HepG2 (cell line): ENCODE measurements at regions not wholly inside any gene's neighbourhood (a gene's known extent, or its start where the extent isn't known, plus 50 kb on each side); places are given as distances from the start of the nearest gene placed in this dataset.

ENCODE experiments used
- ATAC-seq: fragments of 200-7000 bp; cut with Tn5 transposase; 3 replicates; pipeline ENCODE4 v1.9.1; 2020; ENCODE audit warnings: mild to moderate bottlenecking, moderate library complexity
- BruUV-seq: library from RNA; stranded (reverse); fragments of 400-500 nt; replicated peaks from 2 replicates; lab custom pipeline; 2021; lab: Mats Ljungman, UMichigan
- CTCF ChIA-PET: fragments of 300-600 bp; formaldehyde crosslinking; extraction: SDS; loops from one replicate; lab custom pipeline; 2021; ENCODE audit warnings: low total read pairs, inconsistent platforms, low intra/inter-chr PET ratio; lab: Yijun Ruan, JAX
- POLR2A ChIA-PET: fragments of 350-600 bp; sonication (Branson Sonifier 250); formaldehyde crosslinking; loops from one replicate; lab custom pipeline; 2020; ENCODE audit warnings: antibody characterized with exemption, inconsistent platforms; lab: Yijun Ruan, JAX
- DNase-seq: peaks from one replicate; pipeline ENCODE4 v3.0.0-alpha.2; 2015; ENCODE audit warnings: low spot score
- FAIRE-seq: peaks from 3 replicates; lab custom pipeline; 2011; peaks lifted over from hg19 to GRCh38; lab: Jason Lieb, UNC
- H2AFZ ChIP-seq: one replicate; pipeline ENCODE4 v1.6.1; 2011; ENCODE audit warnings: low read length, inconsistent platforms
- H3K27ac ChIP-seq: fragments of 300-600 bp; 3 replicates; pipeline ENCODE4 v1.8.0; 2011; ENCODE audit warnings: mixed run types, mild to moderate bottlenecking, mixed read lengths, low read length, inconsistent platforms; ENCODE audit not compliant: insufficient read depth; ENCODE audit errors: extremely low read length
- H3K27me3 ChIP-seq, 2 experiments: fragments of 200-600 bp in 1 of 2; 2 replicates in 1 of 2; 3 replicates in 1 of 2; pipeline versions ENCODE4 v1.6.0 to v1.8.0; 2011; ENCODE audit warnings: low read length in 2 of 2, mild to moderate bottlenecking in 2 of 2, moderate library complexity in 2 of 2, inconsistent platforms in 1 of 2; ENCODE audit not compliant: insufficient read depth in 2 of 2, control insufficient read depth in 1 of 2
- H3K36me3 ChIP-seq, 2 experiments: fragments of 200-600 bp in 1 of 2; replicated peaks in 1 of 2; 2 replicates in 1 of 2; 3 replicates in 1 of 2; pipeline versions ENCODE4 v1.5.1 to v1.8.0; 2011; ENCODE audit warnings: low read length in 2 of 2, inconsistent platforms in 1 of 2; ENCODE audit not compliant: insufficient read depth in 2 of 2, control insufficient read depth in 1 of 2
- H3K4me1 ChIP-seq: 2 replicates; pipeline ENCODE4 v1.5.1; 2012; ENCODE audit warnings: low read length, inconsistent platforms; ENCODE audit not compliant: insufficient read depth
- H3K4me2 ChIP-seq: 2 replicates; pipeline ENCODE4 v1.6.0; 2011; ENCODE audit warnings: low read depth, low read length, inconsistent platforms
- H3K4me3 ChIP-seq, 3 experiments: fragments of 200-600 bp in 1 of 3; sonication (generic), shearing (Covaris generic) in 1 of 3; replicated peaks in 1 of 3; 2 replicates each; pipeline ENCODE4 v1.5.1; 2011 to 2016; ENCODE audit warnings: low read length in 3 of 3, inconsistent platforms in 2 of 3, low read depth in 2 of 3, mild to moderate bottlenecking in 2 of 3, control low read depth in 1 of 3, mixed read lengths in 1 of 3; ENCODE audit not compliant: insufficient read depth in 1 of 3
- H3K79me2 ChIP-seq: one replicate; pipeline ENCODE4 v1.6.1; 2011; ENCODE audit warnings: low read length, inconsistent platforms; ENCODE audit not compliant: insufficient read depth
- H3K9ac ChIP-seq: 2 replicates; pipeline ENCODE4 v1.6.0; 2011; ENCODE audit warnings: mild to moderate bottlenecking, low read depth, low read length, inconsistent platforms; ENCODE audit not compliant: insufficient read depth
- H3K9me3 ChIP-seq: 2 replicates; pipeline ENCODE4 v1.5.1; 2012; ENCODE audit warnings: mild to moderate bottlenecking, low read length
- H4K20me1 ChIP-seq: 2 replicates; pipeline ENCODE4 v1.6.0; 2011; ENCODE audit warnings: inconsistent platforms, mild to moderate bottlenecking, low read length, moderate library complexity; ENCODE audit not compliant: insufficient read depth
- LRRFIP1 ChIP-seq: sonication (generic); formaldehyde crosslinking; conservative IDR thresholded peaks from 2 replicates; pipeline ENCODE4 v1.4.0; 2020; ENCODE audit warnings: missing genetic modification reagents
- RERE ChIP-seq: IDR thresholded peaks from 2 replicates; pipeline ENCODE4 v1.6.1; 2016; ENCODE audit warnings: low read depth, missing genetic modification reagents, missing compliant biosample characterization
- ZNF678 ChIP-seq: sonication (generic); formaldehyde crosslinking; IDR thresholded peaks from 2 replicates; pipeline ENCODE4 v1.4.0; 2020; ENCODE audit warnings: mild to moderate bottlenecking, missing genetic modification reagents
- WGBS: methylation state at CpG from one replicate; pipeline ENCODE4 v1.1.6; 2017; ENCODE audit warnings: low lambda C conversion rate; 5-methylcytosine and 5-hydroxymethylcytosine counted together
- in situ Hi-C: cut with HindIII; loops from 2 replicates; pipeline ENCODE4 v1.10.0; 2017; ENCODE audit warnings: low pct_unique_long_range_greater_than_20kb; ENCODE audit not compliant: extremely low pct_ligation_motif_present
- intact Hi-C: fragments of 100-400 bp; cut with micrococcal nuclease; formaldehyde crosslinking; loops from one replicate; pipeline ENCODE4 v1.10.0; 2022; ENCODE audit not compliant: unreplicated experiment

GRCh38 chr16:50960517-50961202 is 190.4 kb downstream of the SALL1 start (continued):
- TF ChIP-seq RERE (CRISPR knock-in tag) = no peak
- TF ChIP-seq, all 625 proteins: peak for 0

GRCh38 chr16:50957056-50957455 is 194.0 kb downstream of the SALL1 start:
- TF ChIP-seq ZNF678 (CRISPR knock-in tag) (no peak), LRRFIP1 (CRISPR knock-in tag) (no peak)
- Histone ChIP-seq H3K27me3 (no peaks in the 10 kb centered on the region; a peak in 1 of 5 replicates), H3K27ac (no peak overlapping the region), H3K4me3 (no peak overlapping the region), H4K20me1 (no peaks in the 10 kb centered on the region), H3K79me2 (no peaks in the 10 kb centered on the region), H3K4me2 (no peak overlapping the region), H3K36me3 (no peaks in the 10 kb centered on the region), H3K9ac (no peak overlapping the region), H2AFZ (no peak overlapping the region), H3K4me1 (no peaks in the 10 kb centered on the region), H3K9me3 (no peaks in the 10 kb centered on the region)
- CTCF ChIA-PET = no interaction called here
- 49% methylated on average over 4 of the region's 4 CpGs for WGBS
- in situ Hi-C loops = no loop called here
- BruUV-seq = no TSS peak
- POLR2A ChIA-PET = no interaction called here
- FAIRE-seq (no peak), DNase-seq (no peak), ATAC-seq (no peak)
- intact Hi-C loops = no loop called here
